Hepatocyte (in vitro differentiated cells): ENCODE measurements at regions not wholly inside any gene's neighbourhood (a gene's known extent, or its start where the extent isn't known, plus 50 kb on each side); places are given as distances from the start of the nearest gene placed in this dataset.

Experiments used
- EZH2 ChIP-seq: fragments of 200-600 bp; sonication (generic); IDR thresholded peaks from 2 replicates; pipeline ENCODE4 v1.6.1; 2016; ENCODE audit warnings: antibody characterized with exemption, mild to moderate bottlenecking, borderline replicate concordance
- EZH2phosphoT487 ChIP-seq: fragments of 200-600 bp; sonication (generic); IDR thresholded peaks from one replicate; pipeline ENCODE4 v1.6.1; 2018; ENCODE audit warnings: antibody characterized with exemption, mild to moderate bottlenecking, low read depth, moderate library complexity; ENCODE audit not compliant: unreplicated experiment, severe bottlenecking
- TF ChIP-seq, protein P1 (sequence below): fragments of 200-600 bp; sonication (generic); IDR thresholded peaks from 2 replicates; pipeline ENCODE4 v1.5.1; 2016; ENCODE audit warnings: antibody characterized with exemption, mild to moderate bottlenecking; ENCODE audit not compliant: poor library complexity

DNA sequence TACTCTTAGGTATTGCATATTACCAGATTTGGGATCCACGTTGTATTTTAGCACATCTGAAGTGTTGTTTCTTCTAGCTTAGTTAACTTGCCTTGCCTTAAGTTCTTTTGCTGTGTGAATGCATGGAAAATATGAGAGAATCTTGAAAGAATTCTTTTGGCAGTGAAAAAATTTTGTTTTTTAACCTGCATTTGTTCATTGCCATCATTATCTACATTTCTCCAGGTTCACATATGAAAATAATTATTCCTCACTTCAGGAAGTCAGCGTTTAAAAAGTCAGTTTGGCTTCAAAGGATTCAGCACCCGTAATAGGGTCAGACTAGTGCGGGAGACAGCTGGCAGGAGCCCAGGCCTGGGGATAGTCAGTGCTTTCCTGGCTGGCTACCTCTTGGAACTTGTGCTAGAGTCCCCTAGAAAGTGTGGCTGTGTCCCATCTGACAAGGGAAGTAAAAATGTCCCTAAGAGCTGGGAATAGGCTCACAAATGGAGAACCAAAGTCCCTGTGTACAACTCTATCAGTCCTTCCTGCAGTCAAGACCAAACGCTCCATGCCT is 251.9 kb upstream of the KLF3 start:
- TF ChIP-seq, protein P1, sequence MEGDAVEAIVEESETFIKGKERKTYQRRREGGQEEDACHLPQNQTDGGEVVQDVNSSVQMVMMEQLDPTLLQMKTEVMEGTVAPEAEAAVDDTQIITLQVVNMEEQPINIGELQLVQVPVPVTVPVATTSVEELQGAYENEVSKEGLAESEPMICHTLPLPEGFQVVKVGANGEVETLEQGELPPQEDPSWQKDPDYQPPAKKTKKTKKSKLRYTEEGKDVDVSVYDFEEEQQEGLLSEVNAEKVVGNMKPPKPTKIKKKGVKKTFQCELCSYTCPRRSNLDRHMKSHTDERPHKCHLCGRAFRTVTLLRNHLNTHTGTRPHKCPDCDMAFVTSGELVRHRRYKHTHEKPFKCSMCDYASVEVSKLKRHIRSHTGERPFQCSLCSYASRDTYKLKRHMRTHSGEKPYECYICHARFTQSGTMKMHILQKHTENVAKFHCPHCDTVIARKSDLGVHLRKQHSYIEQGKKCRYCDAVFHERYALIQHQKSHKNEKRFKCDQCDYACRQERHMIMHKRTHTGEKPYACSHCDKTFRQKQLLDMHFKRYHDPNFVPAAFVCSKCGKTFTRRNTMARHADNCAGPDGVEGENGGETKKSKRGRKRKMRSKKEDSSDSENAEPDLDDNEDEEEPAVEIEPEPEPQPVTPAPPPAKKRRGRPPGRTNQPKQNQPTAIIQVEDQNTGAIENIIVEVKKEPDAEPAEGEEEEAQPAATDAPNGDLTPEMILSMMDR: no peak
- no peak for TF ChIP-seq EZH2
- TF ChIP-seq EZH2phosphoT487: no peak
